SK-N-SH (cell line): ENCODE measurements at regions not wholly inside any gene's neighbourhood (a gene's known extent, or its start where the extent isn't known, plus 50 kb on each side); places are given as distances from the start of the nearest gene placed in this dataset.

Experiments
- FOXJ3 ChIP-seq: sonication (generic); formaldehyde crosslinking; IDR thresholded peaks from 2 replicates; pipeline ENCODE4 v1.5.1; 2020; ENCODE audit warnings: mild to moderate bottlenecking, missing genetic modification reagents
- GATA2 ChIP-seq: sonication (generic); formaldehyde crosslinking; IDR thresholded peaks from 2 replicates; pipeline ENCODE4 v1.5.0; 2020; ENCODE audit warnings: mild to moderate bottlenecking, missing genetic modification reagents
- MXI1 ChIP-seq: IDR thresholded peaks from 2 replicates; pipeline ENCODE4 v1.6.1; 2012; ENCODE audit warnings: mild to moderate bottlenecking, low read depth, low read length, improper control_type of control experiment
- NFIC ChIP-seq: IDR thresholded peaks from 2 replicates; pipeline ENCODE4 v1.4.0; 2012; ENCODE audit warnings: borderline replicate concordance
- POLR2AphosphoS5 ChIP-seq: IDR thresholded peaks from 2 replicates; pipeline ENCODE4 v1.6.1; 2012; ENCODE audit warnings: low read depth, low read length
- YY1 ChIP-seq: IDR thresholded peaks from 2 replicates; pipeline ENCODE4 v1.4.0; 2012; ENCODE audit warnings: low read depth, mild to moderate bottlenecking
- TF ChIP-seq, protein P1 (sequence below): fragments of 200-600 bp; sonication (generic); IDR thresholded peaks from 2 replicates; pipeline ENCODE4 v1.6.1; 2017; ENCODE audit warnings: antibody characterized with exemption, mild to moderate bottlenecking, moderate library complexity

GRCh38 chr6:4670824-4671409 lies 105.3 kb upstream of the CDYL start:
- TF ChIP-seq, protein P1, sequence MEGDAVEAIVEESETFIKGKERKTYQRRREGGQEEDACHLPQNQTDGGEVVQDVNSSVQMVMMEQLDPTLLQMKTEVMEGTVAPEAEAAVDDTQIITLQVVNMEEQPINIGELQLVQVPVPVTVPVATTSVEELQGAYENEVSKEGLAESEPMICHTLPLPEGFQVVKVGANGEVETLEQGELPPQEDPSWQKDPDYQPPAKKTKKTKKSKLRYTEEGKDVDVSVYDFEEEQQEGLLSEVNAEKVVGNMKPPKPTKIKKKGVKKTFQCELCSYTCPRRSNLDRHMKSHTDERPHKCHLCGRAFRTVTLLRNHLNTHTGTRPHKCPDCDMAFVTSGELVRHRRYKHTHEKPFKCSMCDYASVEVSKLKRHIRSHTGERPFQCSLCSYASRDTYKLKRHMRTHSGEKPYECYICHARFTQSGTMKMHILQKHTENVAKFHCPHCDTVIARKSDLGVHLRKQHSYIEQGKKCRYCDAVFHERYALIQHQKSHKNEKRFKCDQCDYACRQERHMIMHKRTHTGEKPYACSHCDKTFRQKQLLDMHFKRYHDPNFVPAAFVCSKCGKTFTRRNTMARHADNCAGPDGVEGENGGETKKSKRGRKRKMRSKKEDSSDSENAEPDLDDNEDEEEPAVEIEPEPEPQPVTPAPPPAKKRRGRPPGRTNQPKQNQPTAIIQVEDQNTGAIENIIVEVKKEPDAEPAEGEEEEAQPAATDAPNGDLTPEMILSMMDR, result no peak
- TF ChIP-seq FOXJ3 (CRISPR knock-in tag) (no peak), MXI1 (no peak), YY1 (no peak), NFIC (no peak), GATA2 (no peak), POLR2AphosphoS5 (no peak)
